GM10266 (cell line): ENCODE measurements at regions not wholly inside any gene's neighbourhood (a gene's known extent, or its start where the extent isn't known, plus 50 kb on each side); places are given as distances from the start of the nearest gene placed in this dataset.

ENCODE experiments used
- DNase-seq: peaks from one replicate; pipeline ENCODE4 v3.0.0; 2012; ENCODE audit errors: extremely low spot score
- CTCF ChIP-seq: IDR thresholded peaks from 2 replicates; pipeline ENCODE4 v1.5.1; 2012; ENCODE audit warnings: mild to moderate bottlenecking, low read depth; ENCODE audit not compliant: control insufficient read depth, insufficient read depth; ENCODE audit errors: missing control alignments

- DNase-seq = no peak
- TF ChIP-seq CTCF = no peak
Observed at GRCh38 chr20:19815553-19815991, 57.5 kb downstream of the RIN2 start.

GRCh38 chr20:19816386-19816785 lies 58.3 kb downstream of the RIN2 start:
- TF ChIP-seq CTCF = no peak
- DNase-seq = no peak

GRCh38 chr20:19817017-19817416 lies 59.0 kb downstream of the RIN2 start:
- no peak for DNase-seq
- TF ChIP-seq CTCF = no peak

- no peak for TF ChIP-seq CTCF
- DNase-seq = no peak
Observed at GRCh38 chr20:19819149-19819548, 61.1 kb downstream of the RIN2 start.

GRCh38 chr20:19820555-19821211 lies 62.6 kb downstream of the RIN2 start:
- TF ChIP-seq CTCF = no peak
- DNase-seq = no peak

GRCh38 chr20:19821606-19822005 lies 63.5 kb downstream of the RIN2 start:
- peak; percentile 19 for DNase-seq
- TF ChIP-seq CTCF = no peak

GRCh38 chr20:19823216-19823615 lies 65.2 kb downstream of the RIN2 start:
- TF ChIP-seq CTCF = no peak
- DNase-seq = no peak
